GM19467 (cell line): ENCODE measurements at regions not wholly inside any gene's neighbourhood (a gene's known extent, or its start where the extent isn't known, plus 50 kb on each side); places are given as distances from the start of the nearest gene placed in this dataset.
"Not testable (repeated sequence)": the region's sequence is repeated elsewhere in the genome, so short reads cannot be mapped to it uniquely, and the experiment has no call there.

Experiments used
- ATAC-seq: cut with Tn5 transposase; IDR thresholded peaks from one replicate; pipeline ENCODE4 v1.9.1; 2021; ENCODE audit warnings: mild to moderate bottlenecking, moderate library complexity; ENCODE audit not compliant: unreplicated experiment

DNA sequence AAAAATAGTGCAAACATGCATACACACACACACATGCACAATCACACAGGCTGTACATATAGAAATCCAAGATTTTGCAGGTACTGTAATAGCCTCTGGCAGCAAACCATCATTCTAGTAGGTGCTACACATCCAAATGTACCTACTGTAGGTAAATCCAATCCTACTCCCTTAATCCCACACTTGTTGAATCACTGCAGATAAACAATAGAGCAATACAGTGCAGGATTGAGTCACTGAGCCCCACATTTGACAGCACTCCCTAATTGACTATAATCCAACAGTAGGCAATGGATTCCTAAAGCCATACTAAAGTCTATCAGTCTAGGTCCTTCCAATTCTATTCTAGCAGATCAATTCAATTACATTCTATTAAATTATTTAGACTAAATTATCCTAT, 1640.5 kb upstream of the CDH9 start:
- no peak for ATAC-seq

DNA sequence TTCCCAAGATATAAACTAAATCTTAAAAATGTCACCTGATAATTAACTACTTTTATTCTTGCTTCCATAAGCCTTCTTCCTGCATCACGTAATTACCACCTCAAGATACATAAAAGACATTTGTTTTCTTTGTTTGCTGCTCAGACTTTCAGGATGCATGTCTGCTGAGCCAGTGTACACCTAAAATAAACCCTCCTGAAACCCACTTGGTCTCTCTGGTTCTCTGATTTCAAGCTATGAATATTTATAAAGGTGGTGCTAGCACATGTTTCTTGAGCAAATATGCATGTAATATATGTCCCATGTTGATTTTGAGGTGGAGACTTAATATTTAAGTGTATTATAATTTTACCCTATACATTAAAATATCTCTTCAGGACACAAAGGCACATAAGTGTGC, 1627.7 kb upstream of the CDH9 start:
- ATAC-seq, result no peak

DNA sequence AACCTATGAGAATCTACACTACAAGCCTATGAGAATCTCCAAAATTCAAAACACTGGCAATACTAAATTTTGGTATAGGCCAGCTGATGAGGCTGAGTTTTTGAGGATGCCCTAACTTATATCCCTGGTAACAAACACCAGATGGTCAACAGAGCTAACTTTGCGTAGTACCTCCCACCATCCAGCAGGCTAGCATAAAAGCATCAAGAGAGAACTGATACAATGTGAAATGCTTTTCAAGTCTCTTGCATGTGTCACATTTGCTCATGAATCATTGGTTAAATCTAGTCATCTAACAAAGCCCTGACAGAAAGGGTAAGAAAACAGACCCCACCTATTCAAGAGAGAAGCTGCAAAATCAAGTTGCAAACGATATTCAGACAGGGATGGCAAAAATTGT, 1609.7 kb upstream of the CDH9 start:
- ATAC-seq, result no peak

DNA sequence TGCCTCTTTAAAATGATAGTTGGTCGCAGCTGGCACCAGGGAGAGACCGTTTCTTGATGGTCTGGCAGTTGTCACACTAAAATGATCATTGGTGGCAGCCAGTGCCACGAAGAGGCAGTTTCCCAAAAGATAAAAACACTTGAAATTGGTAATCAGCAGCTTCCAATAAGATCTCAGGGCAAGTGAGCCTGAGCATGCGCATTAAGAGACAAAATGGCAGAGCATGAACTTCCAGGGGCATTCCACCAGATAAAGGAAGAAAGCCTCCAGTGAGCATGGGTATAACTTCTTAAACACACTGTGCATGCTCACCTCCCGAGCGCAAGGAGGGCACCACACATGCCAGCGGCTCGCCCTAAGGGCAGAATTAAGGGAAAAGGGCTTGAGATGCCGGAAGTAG, 1594.2 kb upstream of the CDH9 start:
- no peak for ATAC-seq

DNA sequence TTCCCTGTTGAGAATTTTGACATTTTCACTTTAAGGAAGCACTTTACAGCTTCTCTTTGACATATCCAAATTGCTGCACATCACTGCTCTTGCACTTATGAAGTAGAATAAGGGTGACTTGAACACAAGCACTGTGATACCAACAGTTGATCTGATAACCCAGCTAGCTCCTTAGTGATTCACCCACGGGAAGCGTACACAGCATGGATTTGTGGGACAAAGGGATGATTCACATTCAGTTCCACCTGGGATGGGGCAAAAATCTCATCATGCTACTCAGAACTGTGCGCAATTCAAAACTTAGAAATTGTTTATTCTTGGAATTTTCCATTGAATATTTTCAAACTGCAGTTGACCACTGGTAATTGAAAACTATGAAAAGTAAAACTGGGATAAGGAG, 1565.5 kb upstream of the CDH9 start:
- ATAC-seq, result no peak

DNA sequence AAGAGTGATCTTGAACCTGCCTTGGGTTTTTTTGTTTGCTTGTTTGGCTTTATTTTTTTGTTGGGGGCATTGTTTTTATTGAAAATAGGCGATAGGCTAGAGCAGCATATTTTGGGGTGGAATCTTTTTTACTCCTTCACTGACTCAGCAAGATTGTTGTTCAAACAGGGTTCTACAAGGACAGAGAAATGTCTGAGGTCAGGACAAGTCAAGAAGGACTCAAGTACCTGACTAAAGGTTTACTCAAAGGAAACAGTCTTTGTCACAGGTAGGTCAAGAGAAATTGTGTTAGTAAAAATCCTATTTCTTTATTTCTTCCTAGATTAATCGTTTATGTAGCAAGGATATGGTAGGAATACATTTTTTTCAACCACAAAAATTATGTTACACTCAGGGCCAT, 1564.0 kb upstream of the CDH9 start:
- no peak for ATAC-seq

DNA sequence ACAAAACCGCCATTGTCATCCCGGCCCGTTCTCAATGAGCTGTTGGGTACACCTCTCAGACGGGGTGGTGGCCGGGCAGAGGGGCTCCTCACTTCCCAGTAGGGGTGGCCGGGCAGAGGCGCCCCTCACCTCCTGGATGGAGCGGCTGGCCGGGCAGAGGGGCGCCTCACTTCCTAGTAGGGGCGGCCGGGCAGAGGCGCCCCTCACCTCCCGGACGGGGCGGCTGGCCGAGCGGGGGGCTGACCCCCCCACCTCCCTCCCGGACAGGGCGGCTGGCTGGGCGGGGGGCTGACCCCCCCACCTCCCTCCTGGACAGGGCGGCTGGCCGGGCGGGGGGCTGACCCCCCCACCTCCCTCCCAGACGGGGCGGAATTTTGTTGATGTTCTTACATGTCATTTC, 1558.3 kb upstream of the CDH9 start:
- not testable (repeated sequence) for ATAC-seq

DNA sequence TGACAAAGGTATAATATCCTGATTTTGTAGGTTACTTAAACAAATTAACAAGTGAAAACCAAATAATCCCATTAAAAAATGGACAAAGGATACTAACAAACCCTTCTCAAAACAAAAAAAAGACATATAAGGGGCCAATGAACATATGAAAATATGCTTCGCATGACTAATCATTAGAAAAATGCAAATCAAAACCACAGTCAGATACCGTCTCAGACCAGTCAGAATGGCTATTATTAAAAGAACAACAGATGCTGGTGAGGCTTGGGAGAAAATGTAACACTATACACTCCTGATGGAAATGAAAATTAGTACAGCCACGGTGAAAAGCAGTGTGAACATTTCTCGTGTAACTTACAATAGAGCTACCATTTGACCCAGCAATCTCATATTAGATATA, 1542.2 kb upstream of the CDH9 start:
- no peak for ATAC-seq

DNA sequence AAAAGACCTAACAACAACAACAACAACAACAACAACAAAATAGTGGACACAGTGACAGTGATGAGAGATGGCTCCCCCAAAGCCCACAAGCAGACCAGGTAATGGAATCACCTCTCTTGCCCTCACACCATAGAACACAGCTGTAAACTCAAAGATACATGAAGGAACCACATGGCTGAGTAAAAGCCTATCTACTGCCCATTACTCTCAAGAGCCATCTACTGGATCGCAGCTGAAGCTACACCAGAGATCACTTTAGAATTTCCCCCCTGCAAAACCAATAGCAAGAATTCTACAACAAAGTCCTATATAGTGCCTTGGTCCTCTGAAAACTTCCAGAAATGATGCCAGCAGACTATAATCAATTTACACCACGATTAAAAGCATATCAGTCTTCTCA, 1537.6 kb upstream of the CDH9 start:
- no peak for ATAC-seq

DNA sequence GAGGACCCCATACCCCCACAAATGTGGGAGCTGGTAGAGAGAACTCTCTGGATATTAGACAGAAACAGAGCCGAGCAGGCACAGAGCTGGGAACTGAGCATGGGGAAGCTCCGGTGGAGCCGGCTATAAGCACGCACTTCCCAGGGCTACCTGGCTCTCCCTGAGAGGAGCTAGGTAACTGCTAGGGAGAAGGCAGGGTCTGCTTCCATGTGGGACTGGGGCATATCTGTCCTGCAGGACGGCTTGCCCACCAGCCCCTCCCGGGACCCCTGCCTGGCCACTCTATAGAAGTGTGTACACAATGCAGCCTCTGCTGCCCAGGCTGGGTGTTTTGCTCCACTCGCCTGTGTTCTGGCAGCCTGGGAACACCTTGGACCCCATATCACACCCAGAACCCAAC, 1537.0 kb upstream of the CDH9 start:
- ATAC-seq, result no peak

DNA sequence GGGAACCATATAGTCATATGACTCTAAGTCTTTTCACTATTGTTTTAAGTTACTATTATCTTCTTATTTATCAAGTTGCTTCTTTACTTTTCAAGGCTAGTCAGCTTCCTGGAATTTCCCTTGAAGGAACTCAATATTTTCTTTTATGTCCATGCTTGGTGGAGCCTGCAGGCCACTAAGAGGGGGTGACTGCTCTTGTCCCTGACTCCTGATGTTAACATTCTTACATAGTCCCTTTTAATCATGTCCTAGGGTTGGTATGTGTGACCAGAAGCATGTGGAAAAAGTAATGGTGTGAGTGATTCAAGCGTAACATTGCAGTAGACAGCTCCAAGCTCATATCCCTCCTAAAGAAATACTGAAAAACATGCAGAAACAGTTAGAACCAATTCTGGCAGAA, 1536.2 kb upstream of the CDH9 start:
- no peak for ATAC-seq

DNA sequence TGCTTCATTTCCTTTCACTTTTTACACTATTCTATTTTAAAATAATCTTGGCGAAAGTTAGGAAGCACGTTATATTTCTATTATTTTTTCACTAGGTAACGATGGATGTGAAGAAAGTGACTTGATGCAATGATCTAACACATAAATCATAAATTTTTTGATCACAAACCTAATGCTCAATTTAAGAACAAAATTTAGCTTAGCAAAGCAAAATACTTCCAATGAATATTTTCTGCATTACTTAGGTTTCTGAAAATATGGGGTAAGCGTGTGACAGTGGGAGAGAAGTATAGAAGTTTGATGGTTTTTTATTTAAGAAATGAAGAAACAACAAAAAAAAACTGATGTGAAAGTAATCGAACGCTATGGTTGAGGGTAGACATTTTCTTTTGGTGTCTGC, 1528.7 kb upstream of the CDH9 start:
- no peak for ATAC-seq

DNA sequence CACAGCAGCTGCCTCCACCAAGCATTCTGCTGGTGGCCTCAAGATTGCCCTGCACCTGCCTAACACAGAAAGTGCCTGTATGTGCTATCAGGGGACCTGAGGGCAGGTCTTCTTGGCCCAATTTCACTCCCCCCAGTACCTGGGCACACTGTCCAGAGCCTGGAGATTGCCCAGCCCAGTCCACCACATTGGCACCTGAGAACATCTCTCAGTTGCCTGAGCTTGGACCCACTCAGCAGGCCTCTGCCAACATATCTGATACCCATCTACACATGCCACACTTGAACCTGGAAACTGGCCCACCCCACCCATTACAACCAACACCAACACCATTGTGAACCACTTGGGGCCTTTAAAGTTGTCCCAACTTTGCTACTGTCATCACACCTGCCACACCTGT, 1523.1 kb upstream of the CDH9 start:
- ATAC-seq, result no peak

DNA sequence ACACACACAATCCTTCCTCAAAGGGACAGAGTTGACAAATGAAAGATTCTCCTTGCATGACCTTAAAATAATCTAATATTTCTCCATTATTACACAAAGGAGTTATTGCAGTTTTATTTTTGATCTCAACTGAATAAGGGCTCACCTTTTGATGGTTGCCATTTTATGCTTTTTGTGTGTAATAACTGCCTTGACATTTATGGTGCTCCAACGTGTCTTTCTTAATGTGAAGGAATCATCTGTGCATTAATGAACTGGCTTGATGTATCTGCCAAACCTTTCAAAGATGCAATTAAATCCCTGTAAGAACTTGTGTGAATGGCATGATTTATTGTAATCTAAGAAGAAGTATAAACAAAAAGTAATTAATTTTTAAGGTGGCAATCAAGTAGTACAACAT, 1519.8 kb upstream of the CDH9 start:
- ATAC-seq, result no peak

DNA sequence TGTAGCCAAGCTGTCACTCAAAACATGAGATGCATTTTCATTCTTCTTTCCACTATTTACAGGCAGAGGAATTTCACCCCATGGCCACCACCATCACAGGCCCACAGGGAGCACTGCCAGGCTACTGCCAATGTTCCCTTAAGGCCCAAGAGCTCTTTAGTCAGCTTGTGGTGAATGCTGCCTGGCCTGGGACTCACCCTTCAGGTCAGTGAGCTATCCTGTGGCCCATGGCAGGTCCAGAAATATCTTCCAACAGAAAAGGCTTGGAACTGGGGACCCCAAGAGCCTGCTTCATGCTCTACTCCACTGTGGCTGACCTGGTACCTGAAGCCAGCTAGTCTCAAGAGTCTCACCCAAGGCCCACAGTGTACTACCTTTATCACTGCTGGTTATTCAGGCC, 1518.7 kb upstream of the CDH9 start:
- ATAC-seq, result no peak

DNA sequence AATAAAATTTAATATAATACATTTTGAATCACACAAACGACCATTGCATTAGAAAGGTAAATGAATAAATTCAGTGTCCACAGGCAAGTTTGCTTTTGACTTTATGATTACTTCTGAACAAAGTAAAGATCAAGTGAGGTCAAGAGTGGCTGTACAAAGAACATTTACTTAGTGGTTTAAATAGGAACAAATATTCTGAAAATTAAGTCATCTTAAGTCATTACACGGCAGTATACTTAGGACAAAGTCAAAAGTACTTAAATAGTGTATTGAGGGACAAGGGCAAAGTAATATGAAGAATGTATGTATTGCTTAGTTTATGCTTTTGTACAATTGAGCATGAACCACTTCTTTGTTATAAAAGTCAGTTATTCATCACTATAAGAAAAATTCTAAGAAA, 1511.2 kb upstream of the CDH9 start:
- no peak for ATAC-seq

DNA sequence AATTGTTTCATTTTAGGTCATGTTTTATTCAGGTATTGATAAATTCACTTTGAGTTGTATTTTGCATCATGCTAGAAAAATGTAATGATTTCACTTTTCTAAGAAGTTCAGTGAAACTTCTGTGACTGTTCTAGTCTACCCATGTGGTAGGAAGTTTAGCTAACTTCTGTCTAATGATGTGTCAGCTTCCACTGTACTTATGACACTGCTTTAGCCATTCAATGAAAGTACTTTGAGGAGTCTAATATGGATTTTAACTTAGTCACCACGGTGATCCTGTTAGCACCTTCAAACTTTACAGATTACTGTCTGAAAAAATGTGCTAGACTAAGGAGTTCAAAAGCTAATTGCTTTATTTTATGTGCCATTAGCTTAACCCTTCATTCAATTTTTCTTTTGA, 1510.5 kb upstream of the CDH9 start:
- ATAC-seq, result no peak

DNA sequence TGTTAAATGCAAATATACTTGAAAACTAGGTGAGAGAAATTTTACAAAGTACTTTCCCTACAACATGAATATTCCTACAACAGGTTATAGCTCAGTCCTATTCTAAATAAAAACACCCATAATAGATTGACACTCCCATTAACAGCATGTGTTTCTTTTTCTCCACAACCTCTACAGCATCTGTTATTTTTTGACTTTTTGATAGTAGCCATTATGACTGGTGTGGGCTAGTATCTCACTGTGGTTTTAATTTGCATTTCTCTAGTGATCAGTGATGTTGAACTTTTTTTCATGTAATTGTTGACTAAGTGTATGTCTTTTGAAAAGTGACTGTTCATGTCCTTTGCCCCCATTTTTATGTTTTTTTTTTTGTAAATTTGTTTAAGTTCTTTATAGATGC, 1506.1 kb upstream of the CDH9 start:
- no peak for ATAC-seq

DNA sequence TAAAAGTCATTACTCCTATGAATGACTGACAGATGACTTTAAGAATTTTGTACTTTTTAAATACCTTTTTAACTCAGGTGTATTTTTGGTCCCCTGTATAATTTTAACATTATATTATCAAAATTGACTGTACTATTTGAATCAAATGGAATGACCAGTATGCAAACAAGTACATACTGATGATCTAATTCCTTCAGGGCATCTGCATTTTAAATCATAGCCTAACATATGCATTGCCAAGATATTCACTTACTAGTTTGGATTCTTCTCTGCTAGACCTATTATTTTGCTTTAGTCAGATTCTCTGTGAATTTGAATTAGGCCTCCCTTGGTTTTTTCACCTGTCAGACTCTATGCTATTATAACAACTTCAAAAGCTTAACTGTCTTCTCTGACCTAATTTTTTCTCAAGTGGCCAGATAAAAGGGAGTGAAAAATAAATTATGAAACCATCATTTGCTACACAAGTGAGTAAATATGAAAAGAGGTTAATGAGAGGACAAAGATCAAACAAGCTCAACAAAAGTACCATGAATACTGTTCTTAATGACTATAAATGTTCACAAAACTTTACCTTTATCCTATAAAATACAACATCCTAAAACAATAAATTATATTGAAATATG, 1505.2 kb upstream of the CDH9 start:
- ATAC-seq, result no peak

DNA sequence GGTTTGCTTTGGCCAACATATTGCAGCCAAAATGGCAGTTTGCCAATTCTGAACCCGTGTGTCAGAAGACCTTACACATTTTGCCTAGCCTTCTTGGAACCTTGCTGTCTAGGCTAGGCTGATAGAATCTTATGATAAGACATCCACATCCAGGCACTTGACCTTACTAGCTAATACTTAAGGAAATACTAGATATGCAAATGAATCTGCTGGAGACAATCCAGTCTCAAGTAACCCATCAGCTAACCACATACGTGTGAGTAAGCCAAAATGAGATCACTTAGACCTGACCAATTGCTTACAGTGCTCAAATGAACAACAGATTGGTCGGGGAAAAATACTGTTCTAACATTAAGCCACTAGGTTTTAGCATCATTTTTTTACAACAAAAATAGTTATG, 1504.6 kb upstream of the CDH9 start:
- no peak for ATAC-seq

DNA sequence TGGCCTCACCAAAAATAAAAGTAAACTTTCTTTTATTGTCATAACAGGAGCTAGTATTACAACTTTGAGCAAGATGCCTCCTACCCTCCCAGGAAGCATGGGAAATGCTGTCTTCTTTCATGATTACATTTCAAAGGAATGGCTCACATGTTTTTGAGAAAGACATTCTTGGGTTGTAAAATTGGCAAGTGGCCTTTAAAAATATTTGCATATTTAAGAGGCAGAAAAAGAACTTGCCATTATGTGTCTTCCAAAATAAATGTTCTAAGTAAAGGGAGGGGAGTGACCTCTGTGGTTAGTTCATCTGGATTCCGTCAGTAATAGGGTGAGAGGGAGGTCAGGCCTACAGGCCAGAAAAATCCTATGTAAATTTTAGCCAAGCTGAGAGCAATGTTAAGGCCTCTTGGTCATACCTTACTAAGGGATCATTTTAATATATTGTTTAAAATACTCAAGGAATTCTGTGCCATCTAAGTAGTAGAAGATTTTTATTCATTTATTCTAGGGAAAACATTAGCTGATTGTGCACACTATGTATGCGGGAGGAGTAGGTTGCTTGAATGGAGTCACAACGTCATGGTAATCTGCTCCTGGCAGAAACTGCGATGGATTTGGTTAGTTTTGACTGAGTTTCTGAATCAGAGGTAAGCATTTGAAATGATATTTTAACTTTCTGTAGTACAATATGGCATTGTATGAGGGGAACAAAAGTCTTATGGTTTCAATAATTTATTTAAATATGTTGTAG, 1485.7 kb upstream of the CDH9 start:
- no peak for ATAC-seq

DNA sequence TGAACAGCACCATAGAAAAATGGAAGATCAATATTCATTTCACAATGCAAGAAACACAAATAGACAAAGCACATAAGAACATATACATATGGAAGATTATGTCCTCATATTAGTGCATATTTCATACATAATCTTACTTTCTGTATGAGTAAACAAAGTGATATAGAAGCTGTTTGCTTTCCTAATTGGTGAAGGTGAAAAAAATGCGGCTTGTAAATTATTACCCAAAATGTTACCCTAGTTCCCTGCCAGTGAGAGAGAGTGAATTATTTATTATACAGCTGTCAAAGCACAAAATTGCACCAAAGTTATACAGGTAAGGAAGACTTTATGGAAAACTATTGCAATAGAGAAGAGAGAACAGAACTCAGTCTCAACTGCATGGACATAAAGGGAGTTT, 1485.0 kb upstream of the CDH9 start:
- no peak for ATAC-seq

DNA sequence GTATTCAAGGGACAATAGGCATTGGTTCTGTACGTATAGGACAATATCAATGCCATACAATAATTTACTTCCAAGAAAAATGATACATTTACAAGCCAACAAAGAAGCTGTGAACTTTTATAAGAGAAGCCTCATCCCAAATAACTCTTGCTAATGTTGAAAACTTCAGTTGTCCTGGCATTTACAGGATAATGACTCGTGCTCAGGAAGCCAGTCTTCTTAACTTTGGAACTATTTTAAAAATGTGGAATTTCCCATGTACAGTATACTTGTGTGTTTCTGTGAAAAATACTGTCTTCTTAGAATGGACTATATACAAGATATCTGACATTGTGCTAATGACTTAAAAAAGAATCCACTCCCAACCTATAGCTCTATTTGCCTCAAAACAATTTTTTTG, 1479.3 kb upstream of the CDH9 start:
- ATAC-seq, result no peak
